NCI-H1694 (cell line): ENCODE measurements at regions not wholly inside any gene's neighbourhood (a gene's known extent, or its start where the extent isn't known, plus 50 kb on each side); places are given as distances from the start of the nearest gene placed in this dataset.

Experiments used
- DNase-seq: peaks from one replicate; lab custom pipeline; 2025; lab: John Stamatoyannopoulos, UW

- DNase-seq: no peak
Observed at GRCh38 chr4:182015014-182015413, 228.2 kb upstream of the TENM3 start.

GRCh38 chr4:182015893-182016292, 227.3 kb upstream of the TENM3 start:
- DNase-seq: no peak

- no peak for DNase-seq
Observed at GRCh38 chr4:182017038-182017437, 226.2 kb upstream of the TENM3 start.

- no peak for DNase-seq
Observed at GRCh38 chr4:182018691-182019090, 224.5 kb upstream of the TENM3 start.

- DNase-seq: no peak
Observed at GRCh38 chr4:182019148-182019652, 224.0 kb upstream of the TENM3 start.

- no peak for DNase-seq
Observed at GRCh38 chr4:182022909-182023308, 220.3 kb upstream of the TENM3 start.

GRCh38 chr4:182023469-182023868, 219.7 kb upstream of the TENM3 start:
- DNase-seq: no peak

GRCh38 chr4:182042945-182043344, 200.3 kb upstream of the TENM3 start:
- DNase-seq: no peak

- DNase-seq: no peak
Observed at GRCh38 chr4:182048871-182049270, 194.3 kb upstream of the TENM3 start.

- no peak for DNase-seq
Observed at GRCh38 chr4:182056866-182057265, 186.3 kb upstream of the TENM3 start.

GRCh38 chr4:182062458-182062857, 180.7 kb upstream of the TENM3 start:
- no peak for DNase-seq

- DNase-seq: no peak
Observed at GRCh38 chr4:182062936-182063335, 180.3 kb upstream of the TENM3 start.

GRCh38 chr4:182063651-182064050, 179.6 kb upstream of the TENM3 start:
- DNase-seq: no peak

- DNase-seq: no peak
Observed at GRCh38 chr4:182065255-182065654, 177.9 kb upstream of the TENM3 start.

- no peak for DNase-seq
Observed at GRCh38 chr4:182066037-182066436, 177.2 kb upstream of the TENM3 start.

- no peak for DNase-seq
Observed at GRCh38 chr4:182067828-182068227, 175.4 kb upstream of the TENM3 start.

GRCh38 chr4:182068920-182069319, 174.3 kb upstream of the TENM3 start:
- DNase-seq: no peak

- DNase-seq: no peak
Observed at GRCh38 chr4:182073278-182073677, 169.9 kb upstream of the TENM3 start.

- DNase-seq: no peak
Observed at GRCh38 chr4:182074139-182074538, 169.1 kb upstream of the TENM3 start.

GRCh38 chr4:182074810-182075209, 168.4 kb upstream of the TENM3 start:
- no peak for DNase-seq

- DNase-seq: no peak
Observed at GRCh38 chr4:182082910-182083309, 160.3 kb upstream of the TENM3 start.

GRCh38 chr4:182083671-182084410, 159.4 kb upstream of the TENM3 start:
- no peak for DNase-seq

GRCh38 chr4:182085051-182085480, 158.1 kb upstream of the TENM3 start:
- DNase-seq: no peak

GRCh38 chr4:182089326-182089725, 153.9 kb upstream of the TENM3 start:
- no peak for DNase-seq
